Heart left ventricle (tissue), 13 donors: ENCODE measurements at regions not wholly inside any gene's neighbourhood (a gene's known extent, or its start where the extent isn't known, plus 50 kb on each side); places are given as distances from the start of the nearest gene placed in this dataset.

Experiments
- CTCF ChIP-seq, 12 donors: fragments of 200-600 bp; sonication (generic) in 4 of 12; IDR thresholded peaks; one replicate each; pipeline versions ENCODE4 v1.5.0 to v1.8.0; 2018 to 2022; ENCODE audit warnings: antibody characterized with exemption in 12 of 12, mild to moderate bottlenecking in 5 of 12
- POLR2A ChIP-seq, 2 donors: fragments of 450-650 bp; IDR thresholded peaks; one replicate each; pipeline ENCODE4 v1.6.1; 2017; ENCODE audit warnings: antibody characterized with exemption in 2 of 2, mild to moderate bottlenecking in 2 of 2, moderate library complexity in 2 of 2
- donor health status: ischemic (EF 13 %, LVEDD 7.1; RV severe dilation, severe dysfunction).
- donor health status: DM: no; HTN: yes; CAD: no.
- donor health status: DM: no; HTN: no; CAD: no.
- donor health status: ischemic (EF 25% LVEDD 6.9; RV normal size, moderate dysfunction).
- donor health status: ischemic (EF 25% LVEDD 5.7; RV mildly dilated, moderate dysfunction).
- donor health status: ischemic (EF 35%, LVEDD 5.7; RV mildly dilated, moderate dysfunction).
- donor health status: nonischemic (EF 11% LVEDD 7.7; RV severe dilation, severe dysfunction).
- donor health status: DM: yes; HTN: yes; CAD: no.
- donor health status: PGD.
- donor health status: ischemic (EF 29% LVEDD 5.4; RV normal size, mild dysfunction).
- donor health status: nonischemic (EF 23%, LVEDD 6.1; RV moderate dilation, normal function).

- no peak for TF ChIP-seq CTCF (IDR thresholded peaks at IDR 0.05)
- TF ChIP-seq POLR2A (IDR thresholded peaks at IDR 0.05): no peak
Measured at GRCh38 chr2:56666777-56667176, 483.0 kb downstream of the CCDC85A start.
